BJ (cell line): ENCODE measurements at regions not wholly inside any gene's neighbourhood (a gene's known extent, or its start where the extent isn't known, plus 50 kb on each side); places are given as distances from the start of the nearest gene placed in this dataset.

Experiments used
- CTCF ChIA-PET: fragments of 350-600 bp; formaldehyde crosslinking; extraction: SDS; loops from one replicate; lab custom pipeline; 2021; ENCODE audit warnings: antibody characterized with exemption, inconsistent platforms; lab: Yijun Ruan, JAX
- POLR2A ChIA-PET: fragments of 300-600 bp; sonication (Branson Sonifier 250); formaldehyde crosslinking; extraction: SDS; loops from one replicate; lab custom pipeline; 2021; ENCODE audit warnings: antibody characterized with exemption; lab: Charles Lee
- DNase-seq: peaks from one replicate; pipeline ENCODE4 v3.0.0-alpha.2; 2011; ENCODE audit warnings: low read depth
- H3K27me3 ChIP-seq: 2 replicates; pipeline ENCODE4 v1.6.0; 2011; ENCODE audit warnings: low read length; ENCODE audit not compliant: control insufficient read depth, insufficient read depth
- H3K36me3 ChIP-seq: 2 replicates; pipeline ENCODE4 v1.5.1; 2011; ENCODE audit warnings: low read length; ENCODE audit not compliant: control insufficient read depth, insufficient read depth
- H3K4me3 ChIP-seq: 2 replicates; pipeline ENCODE4 v1.5.1; 2011; ENCODE audit warnings: low read depth, mild to moderate bottlenecking, control low read depth, low read length
- TF ChIP-seq, protein P1 (sequence below): IDR thresholded peaks from 2 replicates; pipeline ENCODE4 v1.5.1; 2011; ENCODE audit warnings: low read depth, mild to moderate bottlenecking, control low read depth, inconsistent platforms, low read length, moderate library complexity; ENCODE audit not compliant: insufficient read depth

DNA sequence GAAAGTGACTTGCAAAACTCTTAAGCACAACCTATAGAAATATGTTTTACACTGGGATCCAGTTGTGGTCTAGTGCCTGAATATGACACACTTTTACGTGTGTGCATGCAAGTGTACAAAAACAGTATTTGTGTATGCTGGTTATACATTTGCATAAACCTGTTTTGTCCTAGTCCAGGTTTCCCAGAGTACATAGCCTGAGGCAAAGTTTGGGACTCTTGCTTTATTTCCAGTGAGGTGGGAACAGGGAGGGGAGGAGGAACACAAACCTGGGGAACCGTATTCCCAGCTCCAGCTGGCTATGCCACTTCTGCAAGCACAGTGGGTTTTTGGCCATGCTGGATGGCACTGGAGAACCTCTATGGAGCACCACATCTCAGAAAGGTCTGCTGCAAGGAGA is 481.1 kb upstream of the HS6ST1 start:
- H3K36me3 ChIP-seq, result no peaks in the 10 kb centered on the region
- DNase-seq, result no peak
- ChIA-PET CTCF (no interaction called here), POLR2A (no interaction called here)
- TF ChIP-seq, protein P1, sequence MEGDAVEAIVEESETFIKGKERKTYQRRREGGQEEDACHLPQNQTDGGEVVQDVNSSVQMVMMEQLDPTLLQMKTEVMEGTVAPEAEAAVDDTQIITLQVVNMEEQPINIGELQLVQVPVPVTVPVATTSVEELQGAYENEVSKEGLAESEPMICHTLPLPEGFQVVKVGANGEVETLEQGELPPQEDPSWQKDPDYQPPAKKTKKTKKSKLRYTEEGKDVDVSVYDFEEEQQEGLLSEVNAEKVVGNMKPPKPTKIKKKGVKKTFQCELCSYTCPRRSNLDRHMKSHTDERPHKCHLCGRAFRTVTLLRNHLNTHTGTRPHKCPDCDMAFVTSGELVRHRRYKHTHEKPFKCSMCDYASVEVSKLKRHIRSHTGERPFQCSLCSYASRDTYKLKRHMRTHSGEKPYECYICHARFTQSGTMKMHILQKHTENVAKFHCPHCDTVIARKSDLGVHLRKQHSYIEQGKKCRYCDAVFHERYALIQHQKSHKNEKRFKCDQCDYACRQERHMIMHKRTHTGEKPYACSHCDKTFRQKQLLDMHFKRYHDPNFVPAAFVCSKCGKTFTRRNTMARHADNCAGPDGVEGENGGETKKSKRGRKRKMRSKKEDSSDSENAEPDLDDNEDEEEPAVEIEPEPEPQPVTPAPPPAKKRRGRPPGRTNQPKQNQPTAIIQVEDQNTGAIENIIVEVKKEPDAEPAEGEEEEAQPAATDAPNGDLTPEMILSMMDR, result no peak
- no peak overlapping the region for H3K4me3 ChIP-seq
- no peaks in the 10 kb centered on the region for H3K27me3 ChIP-seq

DNA sequence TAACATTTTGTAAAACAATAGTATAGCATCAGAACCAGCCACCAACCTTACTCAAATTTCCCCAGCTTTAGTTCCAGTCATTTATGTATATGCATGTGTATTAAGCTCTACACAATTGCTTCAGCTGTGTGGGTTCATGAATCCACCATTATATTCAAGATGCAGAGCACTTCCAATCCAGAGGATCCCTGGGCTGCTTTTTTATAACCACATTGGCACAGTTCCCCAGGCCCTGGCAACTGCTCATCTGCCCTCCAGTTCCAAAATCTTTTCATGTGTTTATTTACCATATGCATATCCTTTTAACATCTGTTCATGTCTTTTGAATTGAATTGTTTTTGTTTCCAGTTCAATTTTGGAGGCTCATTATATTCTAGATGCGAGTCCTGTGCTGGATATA is 482.9 kb upstream of the HS6ST1 start:
- Histone ChIP-seq H3K27me3 (no peaks in the 10 kb centered on the region), H3K36me3 (no peaks in the 10 kb centered on the region), H3K4me3 (no peak overlapping the region)
- TF ChIP-seq, protein P1, result no peak
- no peak for DNase-seq
- ChIA-PET POLR2A (no interaction called here), CTCF (no interaction called here)

DNA sequence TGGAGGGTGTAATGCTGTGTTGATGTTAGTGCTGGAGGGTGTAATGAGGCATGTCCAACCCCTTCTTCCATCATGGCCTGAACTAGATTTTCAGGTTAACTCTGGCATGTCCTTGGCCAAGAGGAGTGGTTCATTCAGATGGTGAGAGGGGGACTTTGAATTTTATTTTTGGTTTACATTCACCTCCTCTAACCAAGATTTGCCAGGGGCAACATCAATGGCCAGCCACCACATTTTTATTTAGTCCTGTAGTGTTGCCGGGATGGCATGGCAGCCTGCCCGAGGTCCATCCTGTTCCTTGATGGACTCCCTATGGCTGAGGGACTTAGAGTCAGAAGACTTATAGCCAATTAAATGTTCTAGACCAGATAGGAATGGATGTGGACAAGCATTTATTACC is 484.6 kb upstream of the HS6ST1 start:
- TF ChIP-seq, protein P1, result no peak
- Histone ChIP-seq H3K27me3 (no peaks in the 10 kb centered on the region), H3K36me3 (no peaks in the 10 kb centered on the region), H3K4me3 (no peak overlapping the region)
- DNase-seq, result no peak
- POLR2A ChIA-PET, result no interaction called here
- CTCF ChIA-PET, result no interaction called here

GRCh38 chr2:128805237-128805636 is 486.6 kb upstream of the HS6ST1 start:
- Histone ChIP-seq H3K4me3 (no peak overlapping the region), H3K27me3 (no peaks in the 10 kb centered on the region), H3K36me3 (no peaks in the 10 kb centered on the region)
- ChIA-PET CTCF (no interaction called here), POLR2A (no interaction called here)
- TF ChIP-seq, protein P1, result no peak
- no peak for DNase-seq

DNA sequence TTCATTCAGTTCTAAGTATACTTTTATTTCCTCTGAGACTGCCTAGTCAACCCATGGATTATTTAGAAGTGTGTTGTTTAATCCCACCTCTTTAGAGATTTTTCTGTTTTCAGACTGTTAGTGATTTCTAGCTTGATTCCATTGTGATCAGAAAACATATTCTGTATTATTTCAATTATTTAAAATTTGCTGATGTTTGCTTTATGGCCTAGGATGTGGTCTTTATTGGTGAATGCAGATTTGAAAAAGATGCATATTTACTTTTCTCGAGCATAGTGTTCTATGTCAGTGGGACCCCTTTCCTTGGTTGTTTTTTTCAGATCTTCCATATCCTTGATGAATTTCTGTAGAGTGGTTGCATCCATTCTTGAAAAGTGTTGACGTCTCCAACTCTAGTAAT is 487.2 kb upstream of the HS6ST1 start:
- Histone ChIP-seq H3K27me3 (no peaks in the 10 kb centered on the region), H3K36me3 (no peaks in the 10 kb centered on the region), H3K4me3 (no peak overlapping the region)
- CTCF ChIA-PET, result no interaction called here
- TF ChIP-seq, protein P1, result no peak
- no peak for DNase-seq
- POLR2A ChIA-PET, result no interaction called here
